Nephron (organoid): ENCODE measurements at regions not wholly inside any gene's neighbourhood (a gene's known extent, or its start where the extent isn't known, plus 50 kb on each side); places are given as distances from the start of the nearest gene placed in this dataset.

Source experiments
- H3K27ac Mint-ChIP-seq, 3 experiments: 2 replicates each; pipeline ENCODE4 v1.8.0; 2020; ENCODE audit warnings: mixed read lengths in 3 of 3, mild to moderate bottlenecking in 2 of 3, moderate library complexity in 1 of 3
- H3K27me3 Mint-ChIP-seq: 2 replicates; pipeline ENCODE4 v1.8.0; 2021; ENCODE audit warnings: low read depth, mild to moderate bottlenecking, moderate library complexity, mixed read lengths
- H3K36me3 Mint-ChIP-seq: 2 replicates; pipeline ENCODE4 v1.8.0; 2020; ENCODE audit warnings: low read depth, mixed read lengths
- H3K4me1 Mint-ChIP-seq: 2 replicates; pipeline ENCODE4 v1.8.0; 2020; ENCODE audit warnings: mixed read lengths
- H3K4me3 Mint-ChIP-seq, 3 experiments: 2 replicates each; pipeline ENCODE4 v1.8.0; 2020; ENCODE audit warnings: mild to moderate bottlenecking in 3 of 3, mixed read lengths in 3 of 3, moderate library complexity in 2 of 3
- H3K9me3 Mint-ChIP-seq: 2 replicates; pipeline ENCODE4 v1.8.0; 2020; ENCODE audit warnings: mixed read lengths
- CTCF ChIP-seq, 3 experiments: fragments of 200-600 bp; sonication (generic); IDR thresholded peaks; one replicate each; pipeline ENCODE4 v1.5.0; 2021; ENCODE audit warnings: antibody characterized with exemption in 3 of 3; ENCODE audit not compliant: unreplicated experiment in 3 of 3

- no peak for TF ChIP-seq CTCF (IDR thresholded peaks at IDR 0.05; ENCODE audit: unreplicated experiment in 3 of 3)
- no peaks in the 10 kb centered on the region for H3K27me3 Mint-ChIP-seq
Measured at GRCh38 chr2:22350621-22351020, 1034.4 kb upstream of the KLHL29 start.

DNA sequence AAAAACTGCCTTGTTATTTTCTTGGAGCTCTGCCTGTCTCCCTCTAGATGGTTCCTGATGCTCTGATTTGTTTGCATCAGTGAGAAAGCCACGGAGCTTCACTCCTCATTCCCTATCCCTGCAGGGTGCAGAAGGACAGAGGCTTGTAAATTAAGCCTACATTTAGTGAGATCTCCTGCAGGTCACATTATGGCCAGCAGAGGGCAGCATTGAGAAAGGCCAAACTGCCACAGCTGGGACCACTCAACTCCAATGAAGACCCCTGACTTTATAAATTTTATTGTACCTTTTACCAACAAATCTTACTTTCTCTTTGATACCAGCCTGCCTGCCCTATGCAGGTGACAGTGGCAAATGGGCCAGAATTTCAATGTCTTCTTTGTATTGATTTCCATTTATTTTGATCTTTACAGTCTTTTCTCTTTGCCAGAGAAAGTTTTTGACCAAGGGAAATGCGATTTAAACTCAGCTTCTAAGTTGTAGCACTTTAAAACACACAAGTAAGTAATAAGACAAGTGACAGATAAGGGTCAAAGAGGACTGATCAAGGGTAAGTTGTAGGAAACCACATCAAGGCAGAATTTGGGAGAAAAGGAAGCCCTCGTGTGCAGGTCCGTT lies 1029.1 kb upstream of the KLHL29 start:
- Mint-ChIP-seq H3K27ac (no peak overlapping the region), H3K27me3 (peaks cover 6% of the 10 kb centered on the region), H3K36me3 (no peaks in the 10 kb centered on the region), H3K4me3 (no peak overlapping the region), H3K9me3 (no peaks in the 10 kb centered on the region), H3K4me1 (peaks cover 5% of the 10 kb centered on the region)
- peak; percentile 85 to 91 (median 89) for TF ChIP-seq CTCF (IDR thresholded peaks at IDR 0.05; ENCODE audit: unreplicated experiment in 3 of 3)

More at GRCh38 chr2:22350621-22351020, 1034.4 kb upstream of the KLHL29 start:
- no peaks in the 10 kb centered on the region for H3K9me3 Mint-ChIP-seq
- no peaks in the 10 kb centered on the region for H3K36me3 Mint-ChIP-seq
- H3K4me3 Mint-ChIP-seq, result no peak overlapping the region
- H3K27ac Mint-ChIP-seq, result no peak overlapping the region
- H3K4me1 Mint-ChIP-seq, result no peaks in the 10 kb centered on the region

- peaks cover 2% of the 10 kb centered on the region for H3K9me3 Mint-ChIP-seq
- H3K36me3 Mint-ChIP-seq, result no peaks in the 10 kb centered on the region
- no peak for TF ChIP-seq CTCF (IDR thresholded peaks at IDR 0.05; ENCODE audit: unreplicated experiment in 3 of 3)
- no peak overlapping the region for H3K4me3 Mint-ChIP-seq
- peaks cover 6% of the 10 kb centered on the region for H3K27me3 Mint-ChIP-seq
- no peak overlapping the region for H3K27ac Mint-ChIP-seq
- H3K4me1 Mint-ChIP-seq, result peaks cover 5% of the 10 kb centered on the region
Measured at GRCh38 chr2:22359071-22359672, 1025.8 kb upstream of the KLHL29 start.

DNA sequence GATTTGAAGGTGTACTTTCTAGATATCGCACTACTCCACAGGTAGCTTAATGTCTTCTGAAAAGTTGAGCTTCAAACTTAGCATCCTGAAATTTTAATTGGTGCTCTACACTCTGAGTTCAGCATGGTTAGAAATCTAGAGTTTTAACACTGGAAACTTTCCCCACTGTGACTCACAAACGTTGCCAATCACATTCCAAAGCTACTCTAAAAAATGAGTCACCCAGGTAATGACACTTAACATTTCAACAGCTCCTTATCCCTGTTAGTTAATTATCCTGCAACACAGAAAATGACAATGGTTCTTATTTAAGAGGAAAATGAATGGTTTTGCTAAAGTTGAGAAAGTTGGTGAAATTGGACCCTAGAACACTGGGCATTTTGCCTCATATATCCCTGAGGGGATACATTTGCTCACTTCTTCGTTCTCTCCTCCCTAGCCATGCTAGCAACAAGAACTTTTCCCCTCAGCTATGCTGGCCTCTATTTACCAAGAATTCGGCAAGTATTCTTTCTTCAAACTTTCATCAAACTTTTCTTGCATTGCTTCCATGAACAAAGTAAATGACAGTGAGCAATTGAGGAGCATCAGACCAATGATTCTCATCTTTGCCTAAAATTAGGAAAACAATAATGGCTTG lies 1024.1 kb upstream of the KLHL29 start:
- Mint-ChIP-seq H3K9me3 (peaks cover 2% of the 10 kb centered on the region), H3K27ac (no peak overlapping the region), H3K36me3 (no peaks in the 10 kb centered on the region), H3K27me3 (peaks cover 6% of the 10 kb centered on the region), H3K4me1 (peaks cover 5% of the 10 kb centered on the region), H3K4me3 (no peak overlapping the region)
- no peak for TF ChIP-seq CTCF (IDR thresholded peaks at IDR 0.05; ENCODE audit: unreplicated experiment in 3 of 3)

- H3K36me3 Mint-ChIP-seq, result no peaks in the 10 kb centered on the region
- H3K27ac Mint-ChIP-seq, result no peak overlapping the region
- no peak overlapping the region for H3K4me3 Mint-ChIP-seq
- H3K27me3 Mint-ChIP-seq, result peaks cover 6% of the 10 kb centered on the region
- no peak for TF ChIP-seq CTCF (IDR thresholded peaks at IDR 0.05; ENCODE audit: unreplicated experiment in 3 of 3)
- H3K9me3 Mint-ChIP-seq, result peaks cover 2% of the 10 kb centered on the region
- peaks cover 5% of the 10 kb centered on the region for H3K4me1 Mint-ChIP-seq
Measured at GRCh38 chr2:22361571-22361970, 1023.4 kb upstream of the KLHL29 start.
